Left lung (tissue), 4 donors: ENCODE measurements at regions not wholly inside any gene's neighbourhood (a gene's known extent, or its start where the extent isn't known, plus 50 kb on each side); places are given as distances from the start of the nearest gene placed in this dataset.
A peak's percentile ranks its signal among the peaks of the same experiment; 100 is the strongest.

Experiments used
- ATAC-seq: fragments of 200-7000 bp; cut with Tn5 transposase; one replicate; pipeline ENCODE4 v1.9.1; 2020; ENCODE audit warnings: moderate library complexity
- DNase-seq, 4 donors: peaks; one replicate each; pipeline ENCODE4 v3.0.0-alpha.2; 2013 to 2020
- H3K27ac ChIP-seq, 2 donors: fragments of 200-600 bp; sonication (generic) in 1 of 2; one replicate each; pipeline versions ENCODE4 v1.5.0 to v1.8.0; 2020 to 2021
- H3K27me3 ChIP-seq, 2 donors: fragments of 200-600 bp; sonication (generic) in 1 of 2; one replicate each; pipeline versions ENCODE4 v1.5.0 to v1.8.0; 2020 to 2021
- H3K36me3 ChIP-seq, 2 donors: fragments of 200-600 bp; sonication (generic) in 1 of 2; one replicate each; pipeline versions ENCODE4 v1.5.0 to v1.8.0; 2020 to 2021
- H3K4me1 ChIP-seq, 2 donors: fragments of 200-600 bp; one replicate each; pipeline ENCODE4 v1.8.0; 2021
- H3K4me3 ChIP-seq, 2 donors: fragments of 200-600 bp; sonication (generic) in 1 of 2; one replicate each; pipeline versions ENCODE4 v1.5.0 to v1.8.0; 2020 to 2021; ENCODE audit warnings: mild to moderate bottlenecking in 1 of 2
- H3K9me3 ChIP-seq, 2 donors: fragments of 200-600 bp; sonication (generic) in 1 of 2; one replicate each; pipeline versions ENCODE4 v1.5.0 to v1.8.0; 2020 to 2021
- CTCF ChIP-seq, 2 donors: fragments of 200-600 bp; sonication (generic) in 1 of 2; IDR thresholded peaks; one replicate each; pipeline versions ENCODE4 v1.5.0 to v1.8.0; 2021; ENCODE audit warnings: antibody characterized with exemption in 2 of 2
- intact Hi-C, 2 donors: fragments of 100-400 bp; cut with DNase I; formaldehyde crosslinking; loops; one replicate each; pipeline versions ENCODE4 v1.11.2 to v1.14.2; 2022
- donor health status: DM: no; HTN: yes; CAD: no.
- donor health status: DM: no; HTN: no; CAD: no.

DNA sequence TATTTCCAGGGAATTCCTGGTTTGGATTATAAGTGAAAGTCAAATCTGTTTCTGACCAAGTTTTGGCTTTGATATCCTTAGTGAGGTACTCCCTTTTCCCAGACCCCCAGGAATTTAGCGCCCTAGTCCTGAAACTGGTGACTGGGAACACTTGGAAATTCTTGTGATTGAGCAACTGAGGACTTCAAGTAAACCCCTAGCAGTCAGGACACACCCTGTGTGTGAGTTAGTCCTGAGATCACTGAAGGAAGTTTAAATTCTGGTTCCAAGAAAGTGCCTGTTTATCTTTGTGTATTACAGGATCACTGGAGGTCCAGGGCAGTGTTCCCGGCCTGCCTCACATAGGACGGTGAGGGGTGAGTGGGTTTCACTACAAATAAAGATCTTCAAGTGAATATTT is 95.1 kb upstream of the F3 start:
- ATAC-seq = peak; percentile 90
- peak overlapping the region in 1 of 2 donors; percentile 21 for H3K27ac ChIP-seq
- no peak for TF ChIP-seq CTCF (IDR thresholded peaks at IDR 0.05)
- DNase-seq = no peak
- no peaks in the 10 kb centered on the region for H3K36me3 ChIP-seq
- intact Hi-C loops = no loop called here
- H3K4me3 ChIP-seq = no peak overlapping the region
- H3K4me1 ChIP-seq = no peaks in the 10 kb centered on the region
- no peaks in the 10 kb centered on the region for H3K27me3 ChIP-seq
- peaks cover 0 to 5% of the 10 kb centered on the region in 2 donors for H3K9me3 ChIP-seq

DNA sequence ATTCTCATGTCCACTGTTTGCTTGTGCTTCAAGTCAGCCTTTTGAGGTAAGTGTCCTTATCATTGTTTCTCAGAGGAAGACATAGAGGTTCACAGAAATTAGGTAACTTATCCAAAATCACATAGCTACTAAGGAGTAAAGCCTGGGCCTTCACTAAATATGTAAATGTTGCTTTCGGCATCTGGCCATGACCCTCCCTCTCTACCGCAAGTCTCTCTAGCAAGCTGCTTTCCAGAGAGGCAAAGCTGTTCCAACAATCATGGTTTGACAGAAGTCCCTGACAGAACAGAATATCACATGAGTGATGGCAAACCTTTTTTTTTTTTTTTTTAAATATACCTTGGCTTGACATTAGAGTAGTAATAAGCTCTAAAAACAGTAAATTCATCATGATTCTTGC is 94.5 kb upstream of the F3 start:
- no peak for ATAC-seq
- no peak overlapping the region for H3K4me3 ChIP-seq
- no peaks in the 10 kb centered on the region for H3K27me3 ChIP-seq
- intact Hi-C loops = no loop called here
- no peak for DNase-seq
- H3K4me1 ChIP-seq = no peaks in the 10 kb centered on the region
- H3K36me3 ChIP-seq = no peaks in the 10 kb centered on the region
- H3K9me3 ChIP-seq = peaks cover 0 to 5% of the 10 kb centered on the region in 2 donors
- H3K27ac ChIP-seq = peak overlapping the region in 1 of 2 donors; percentile 21
- TF ChIP-seq CTCF (IDR thresholded peaks at IDR 0.05) = no peak

- Histone ChIP-seq H3K27ac (no peak overlapping the region), H3K9me3 (peaks cover 0 to 5% of the 10 kb centered on the region in 2 donors), H3K4me3 (no peak overlapping the region), H3K27me3 (no peaks in the 10 kb centered on the region), H3K36me3 (no peaks in the 10 kb centered on the region), H3K4me1 (no peaks in the 10 kb centered on the region)
- no peak for TF ChIP-seq CTCF (IDR thresholded peaks at IDR 0.05)
- ATAC-seq (no peak), DNase-seq (no peak)
- intact Hi-C loops = no loop called here
Measured at GRCh38 chr1:94634977-94635416, 93.4 kb upstream of the F3 start.

DNA sequence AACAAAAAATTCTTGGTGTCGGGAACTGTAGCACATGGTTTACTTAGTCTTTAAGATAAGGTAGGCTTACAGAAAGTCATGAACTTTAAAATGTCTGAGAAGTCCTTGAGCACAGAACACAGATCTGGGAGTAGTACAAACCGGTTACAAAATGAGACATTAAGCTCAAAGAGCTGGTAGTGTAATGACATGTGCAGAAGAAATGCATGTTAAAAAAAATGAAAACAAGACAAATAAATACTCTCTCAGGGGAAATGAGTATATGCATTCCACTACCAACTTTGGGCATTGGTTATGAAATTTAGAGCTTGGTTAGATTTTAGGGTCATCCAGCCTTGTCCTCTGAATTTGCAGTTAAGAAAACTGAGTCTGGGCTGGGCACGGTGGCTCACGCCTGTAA is 91.5 kb upstream of the F3 start:
- peak; percentile 42 for ATAC-seq
- Histone ChIP-seq H3K27me3 (no peaks in the 10 kb centered on the region), H3K9me3 (peaks cover 0 to 5% of the 10 kb centered on the region in 2 donors), H3K36me3 (no peaks in the 10 kb centered on the region), H3K4me1 (peaks cover 0 to 7% of the 10 kb centered on the region in 2 donors), H3K4me3 (no peak overlapping the region), H3K27ac (no peak overlapping the region)
- TF ChIP-seq CTCF (IDR thresholded peaks at IDR 0.05) = no peak
- intact Hi-C loops = no loop called here
- no peak for DNase-seq

GRCh38 chr1:94629259-94630181 is 88.0 kb upstream of the F3 start:
- no peak overlapping the region for H3K4me3 ChIP-seq
- no peak for TF ChIP-seq CTCF (IDR thresholded peaks at IDR 0.05)
- ATAC-seq (no peak), DNase-seq (no peak)
- H3K36me3 ChIP-seq = no peaks in the 10 kb centered on the region
- H3K27me3 ChIP-seq = no peaks in the 10 kb centered on the region
- peaks cover 0 to 7% of the 10 kb centered on the region in 2 donors for H3K4me1 ChIP-seq
- intact Hi-C loops = no loop called here
- no peak overlapping the region for H3K27ac ChIP-seq
- peaks cover 0 to 5% of the 10 kb centered on the region in 2 donors for H3K9me3 ChIP-seq
